GM12872 (cell line): ENCODE measurements at regions not wholly inside any gene's neighbourhood (a gene's known extent, or its start where the extent isn't known, plus 50 kb on each side); places are given as distances from the start of the nearest gene placed in this dataset.

ENCODE experiments used
- CTCF ChIP-seq: IDR thresholded peaks from 3 replicates; pipeline ENCODE4 v1.5.1; 2011; ENCODE audit warnings: low read depth, mild to moderate bottlenecking, low read length, moderate library complexity; ENCODE audit not compliant: insufficient read depth

GRCh38 chr17:20926532-20926931 lies 116.3 kb downstream of the USP22 start:
- TF ChIP-seq CTCF = no peak

GRCh38 chr17:20927308-20927977 lies 115.4 kb downstream of the USP22 start:
- TF ChIP-seq CTCF = no peak

GRCh38 chr17:20929334-20929733 lies 113.5 kb downstream of the USP22 start:
- TF ChIP-seq CTCF = no peak

- no peak for TF ChIP-seq CTCF
Measured at GRCh38 chr17:20930081-20930760, 112.6 kb downstream of the USP22 start.

- TF ChIP-seq CTCF = no peak
Measured at GRCh38 chr17:20934288-20934687, 108.5 kb downstream of the USP22 start.

GRCh38 chr17:20935740-20936139 lies 107.1 kb downstream of the USP22 start:
- TF ChIP-seq CTCF = no peak

GRCh38 chr17:20938244-20938643 lies 104.6 kb downstream of the USP22 start:
- no peak for TF ChIP-seq CTCF
